CD4-positive, alpha-beta T cell treated with Interleukin-4 for 4 hours (primary cell): ENCODE measurements at regions not wholly inside any gene's neighbourhood (a gene's known extent, or its start where the extent isn't known, plus 50 kb on each side); places are given as distances from the start of the nearest gene placed in this dataset.

Experiments
- DNase-seq: peaks from one replicate; pipeline ENCODE4 v3.0.0-alpha.2; 2020

GRCh38 chr1:229768232-229768631, 142.2 kb downstream of the URB2 start:
- no peak for DNase-seq

GRCh38 chr1:229769006-229769405, 143.0 kb downstream of the URB2 start:
- no peak for DNase-seq

- no peak for DNase-seq
Measured at GRCh38 chr1:229769809-229770208, 143.8 kb downstream of the URB2 start.

GRCh38 chr1:229778794-229779193, 152.7 kb downstream of the URB2 start:
- no peak for DNase-seq

- no peak for DNase-seq
Measured at GRCh38 chr1:229781453-229781852, 155.4 kb downstream of the URB2 start.

- no peak for DNase-seq
Measured at GRCh38 chr1:229782469-229782868, 156.4 kb downstream of the URB2 start.

- no peak for DNase-seq
Measured at GRCh38 chr1:229784834-229785233, 158.8 kb downstream of the URB2 start.

GRCh38 chr1:229786974-229787610, 161.0 kb downstream of the URB2 start:
- no peak for DNase-seq

- no peak for DNase-seq
Measured at GRCh38 chr1:229788004-229788403, 162.0 kb downstream of the URB2 start.

GRCh38 chr1:229792012-229792975, 166.2 kb downstream of the URB2 start:
- DNase-seq, result no peak

- DNase-seq, result no peak
Measured at GRCh38 chr1:229793488-229793887, 167.4 kb downstream of the URB2 start.

GRCh38 chr1:229798558-229798957, 172.5 kb downstream of the URB2 start:
- no peak for DNase-seq

GRCh38 chr1:229803626-229804217, 177.7 kb downstream of the URB2 start:
- no peak for DNase-seq

GRCh38 chr1:229808272-229808671, 182.2 kb downstream of the URB2 start:
- DNase-seq, result no peak

GRCh38 chr1:229810140-229810539, 184.1 kb downstream of the URB2 start:
- no peak for DNase-seq

GRCh38 chr1:229810961-229811360, 184.9 kb downstream of the URB2 start:
- DNase-seq, result no peak

- DNase-seq, result no peak
Measured at GRCh38 chr1:229812148-229812547, 186.1 kb downstream of the URB2 start.

GRCh38 chr1:229812693-229813092, 186.6 kb downstream of the URB2 start:
- no peak for DNase-seq

GRCh38 chr1:229815076-229815475, 189.0 kb downstream of the URB2 start:
- DNase-seq, result no peak

GRCh38 chr1:229815961-229816360, 189.9 kb downstream of the URB2 start:
- no peak for DNase-seq

GRCh38 chr1:229817936-229818335, 191.9 kb downstream of the URB2 start:
- DNase-seq, result no peak

GRCh38 chr1:229819091-229819490, 193.0 kb downstream of the URB2 start:
- DNase-seq, result no peak

GRCh38 chr1:229822026-229822425, 196.0 kb downstream of the URB2 start:
- no peak for DNase-seq

- DNase-seq, result no peak
Measured at GRCh38 chr1:229825042-229825441, 199.0 kb downstream of the URB2 start.
